HEK293 (cell line): ENCODE measurements at regions not wholly inside any gene's neighbourhood (a gene's known extent, or its start where the extent isn't known, plus 50 kb on each side); places are given as distances from the start of the nearest gene placed in this dataset.

ENCODE experiments used
- CTCF ChIA-PET: fragments of 350-600 bp; formaldehyde crosslinking; extraction: SDS; loops from one replicate; lab custom pipeline; 2021; ENCODE audit warnings: antibody characterized with exemption; lab: Yijun Ruan, JAX
- POLR2A ChIA-PET: fragments of 300-600 bp; formaldehyde crosslinking; extraction: SDS; loops from one replicate; lab custom pipeline; 2020; ENCODE audit warnings: antibody characterized with exemption, inconsistent platforms; lab: Yijun Ruan, JAX
- H3K27ac ChIP-seq: fragments of 200-500 bp; sonication (Bioruptor generic); 2 replicates; pipeline ENCODE4 v1.5.1; 2014; ENCODE audit warnings: low read depth, low read length, control low read depth, inconsistent platforms; ENCODE audit errors: extremely low read depth
- H3K36me3 ChIP-seq, 2 experiments: fragments of 200-500 bp in 1 of 2; sonication (Bioruptor generic) in 1 of 2; 1 replicate in 1 of 2; 2 replicates in 1 of 2; pipeline ENCODE4 v1.5.1; 2014 to 2017; ENCODE audit warnings: inconsistent platforms in 2 of 2, low read length in 2 of 2; ENCODE audit not compliant: control insufficient read depth in 2 of 2, insufficient read depth in 1 of 2
- H3K4me1 ChIP-seq: fragments of 200-500 bp; sonication (Bioruptor generic); 2 replicates; pipeline ENCODE4 v1.5.1; 2014; ENCODE audit warnings: mild to moderate bottlenecking, low read length, inconsistent platforms; ENCODE audit not compliant: control insufficient read depth, insufficient read depth
- H3K4me3 ChIP-seq: 2 replicates; pipeline ENCODE4 v1.5.1; 2011; ENCODE audit warnings: low read depth, mild to moderate bottlenecking, control low read depth, low read length, moderate library complexity
- H3K9me3 ChIP-seq: fragments of 200-500 bp; sonication (Bioruptor generic); 2 replicates; pipeline ENCODE4 v1.5.1; 2014; ENCODE audit warnings: low read depth, low read length, inconsistent platforms; ENCODE audit not compliant: control insufficient read depth, insufficient read depth
- GLI2 ChIP-seq: fragments of 450-650 bp; formaldehyde crosslinking; IDR thresholded peaks from 2 replicates; pipeline ENCODE4; 2017; ENCODE audit warnings: missing biosample characterization, missing genetic modification characterization, low read depth, borderline replicate concordance
- HOXC10 ChIP-seq: sonication (generic); formaldehyde crosslinking; IDR thresholded peaks from 2 replicates; pipeline ENCODE4 v1.8.1; 2023; ENCODE audit warnings: mild to moderate bottlenecking, missing genetic modification reagents
- OVOL3 ChIP-seq: fragments of 450-650 bp; formaldehyde crosslinking; IDR thresholded peaks from 2 replicates; pipeline ENCODE4 v1.5.1; 2016; ENCODE audit warnings: missing biosample characterization, missing genetic modification characterization
- REPIN1 ChIP-seq: fragments of 450-650 bp; formaldehyde crosslinking; IDR thresholded peaks from 2 replicates; pipeline ENCODE4 v1.5.1; 2017; ENCODE audit warnings: missing biosample characterization, missing genetic modification characterization, low read depth
- TRIM28 ChIP-seq: IDR thresholded peaks from 2 replicates; pipeline ENCODE4 v1.6.1; 2011; ENCODE audit warnings: low read length, control low read depth, borderline replicate concordance
- YY2 ChIP-seq: fragments of 450-650 bp; formaldehyde crosslinking; IDR thresholded peaks from 2 replicates; pipeline ENCODE4 v1.5.1; 2016; ENCODE audit warnings: missing biosample characterization, missing genetic modification characterization
- ZBTB21 ChIP-seq: fragments of 450-650 bp; formaldehyde crosslinking; IDR thresholded peaks from 2 replicates; pipeline ENCODE4 v1.5.1; 2017; ENCODE audit warnings: missing biosample characterization, missing genetic modification characterization
- ZBTB26 ChIP-seq: fragments of 450-650 bp; formaldehyde crosslinking; optimal IDR thresholded peaks from 2 replicates; pipeline ENCODE3; 2016; ENCODE audit warnings: missing biosample characterization, mild to moderate bottlenecking, missing genetic modification characterization
- ZBTB49 ChIP-seq: fragments of 450-650 bp; formaldehyde crosslinking; IDR thresholded peaks from 2 replicates; pipeline ENCODE4 v1.5.1; 2016; ENCODE audit warnings: missing biosample characterization, missing genetic modification characterization, low read depth
- ZBTB6 ChIP-seq: fragments of 450-650 bp; formaldehyde crosslinking; IDR thresholded peaks from 2 replicates; pipeline ENCODE4 v1.5.1; 2017; ENCODE audit warnings: missing biosample characterization, missing genetic modification characterization
- ZFHX2 ChIP-seq: fragments of 450-650 bp; formaldehyde crosslinking; conservative IDR thresholded peaks from 2 replicates; pipeline ENCODE4 v1.5.1; 2016; ENCODE audit warnings: missing biosample characterization, missing genetic modification characterization
- ZNF138 ChIP-seq: fragments of 450-650 bp; formaldehyde crosslinking; IDR thresholded peaks from 2 replicates; pipeline ENCODE4 v1.5.1; 2016; ENCODE audit warnings: missing biosample characterization, missing genetic modification characterization, borderline replicate concordance
- ZNF239 ChIP-seq: fragments of 450-650 bp; formaldehyde crosslinking; IDR thresholded peaks from 2 replicates; pipeline ENCODE4 v1.5.1; 2016; ENCODE audit warnings: missing biosample characterization, missing genetic modification characterization
- ZNF341 ChIP-seq: fragments of 450-650 bp; formaldehyde crosslinking; IDR thresholded peaks from 2 replicates; pipeline ENCODE4; 2016; ENCODE audit warnings: low read depth, missing biosample characterization, missing genetic modification characterization
- ZNF398 ChIP-seq: fragments of 450-650 bp; formaldehyde crosslinking; IDR thresholded peaks from 2 replicates; pipeline ENCODE4 v1.5.1; 2017; ENCODE audit warnings: missing biosample characterization, missing genetic modification characterization
- ZNF585B ChIP-seq: fragments of 450-650 bp; formaldehyde crosslinking; IDR thresholded peaks from 2 replicates; pipeline ENCODE4 v1.5.1; 2016; ENCODE audit warnings: missing biosample characterization, missing genetic modification characterization
- ZNF660 ChIP-seq: fragments of 450-650 bp; IDR thresholded peaks from 2 replicates; pipeline ENCODE4 v1.5.1; 2018; ENCODE audit warnings: missing biosample characterization, mild to moderate bottlenecking, missing genetic modification characterization
- ZNF830 ChIP-seq: fragments of 450-650 bp; IDR thresholded peaks from 2 replicates; pipeline ENCODE4 v1.5.0; 2018; ENCODE audit warnings: missing biosample characterization, missing genetic modification characterization, low read depth, mild to moderate bottlenecking, moderate library complexity
- ZNF837 ChIP-seq: fragments of 450-650 bp; formaldehyde crosslinking; IDR thresholded peaks from 2 replicates; pipeline ENCODE4 v1.5.1; 2016; ENCODE audit warnings: missing biosample characterization, missing genetic modification characterization
- ZSCAN16 ChIP-seq: fragments of 450-650 bp; formaldehyde crosslinking; IDR thresholded peaks from 2 replicates; pipeline ENCODE4 v1.5.1; 2016; ENCODE audit warnings: missing biosample characterization, missing genetic modification characterization
- ZSCAN4 ChIP-seq: fragments of 450-650 bp; formaldehyde crosslinking; IDR thresholded peaks from 2 replicates; pipeline ENCODE4 v1.5.1; 2017; ENCODE audit warnings: missing biosample characterization, missing genetic modification characterization

- TF ChIP-seq ZBTB49, result no peak
- TF ChIP-seq YY2 (tag by site-specific recombination), result no peak
- TF ChIP-seq ZFHX2 (tag by site-specific recombination), result no peak
- TF ChIP-seq ZNF585B (tag by site-specific recombination), result no peak
- no peak for TF ChIP-seq ZNF660 (tag by site-specific recombination)
- TF ChIP-seq HOXC10 (CRISPR knock-in tag), result no peak
- no peak for TF ChIP-seq ZNF837 (tag by site-specific recombination)
- TF ChIP-seq ZBTB6, result no peak
- TF ChIP-seq OVOL3 (tag by site-specific recombination), result no peak
- TF ChIP-seq ZSCAN4 (tag by site-specific recombination), result no peak
- no peak for TF ChIP-seq GLI2 (tag by site-specific recombination)
- no peak for TF ChIP-seq ZNF341 (tag by site-specific recombination)
- TF ChIP-seq ZNF398 (tag by site-specific recombination), result no peak
- no peak for TF ChIP-seq ZBTB26 (tag by site-specific recombination)
- no peak for TF ChIP-seq TRIM28
- no peak for TF ChIP-seq ZNF239 (tag by site-specific recombination)
- TF ChIP-seq ZNF138 (tag by site-specific recombination), result no peak
- TF ChIP-seq ZNF830, result no peak
- no peaks in the 10 kb centered on the region for H3K4me1 ChIP-seq
- no peak overlapping the region for H3K4me3 ChIP-seq
- H3K36me3 ChIP-seq, result no peaks in the 10 kb centered on the region
- H3K27ac ChIP-seq, result no peak overlapping the region
- CTCF ChIA-PET, result no interaction called here
- H3K9me3 ChIP-seq, result no peaks in the 10 kb centered on the region
- POLR2A ChIA-PET, result no interaction called here
Measured at GRCh38 chr7:136214356-136214755, 237.2 kb upstream of the MTPN start.

GRCh38 chr7:136213012-136213411, 235.9 kb upstream of the MTPN start:
- Histone ChIP-seq H3K4me3 (no peak overlapping the region), H3K36me3 (no peaks in the 10 kb centered on the region), H3K4me1 (no peaks in the 10 kb centered on the region), H3K27ac (no peak overlapping the region), H3K9me3 (no peaks in the 10 kb centered on the region)
- CTCF ChIA-PET, result interaction anchor here (0.6 kb wide), 1 partner anchor 13 kb away, joined by 3 read pairs; no protein-coding TSS in a partner anchor
- TF ChIP-seq ZBTB21 (tag by site-specific recombination) (no peak), ZNF341 (tag by site-specific recombination) (no peak), REPIN1 (tag by site-specific recombination) (no peak), ZSCAN16 (tag by site-specific recombination) (no peak)
- POLR2A ChIA-PET, result no interaction called here
